NCI-H2227 (cell line): ENCODE measurements at regions not wholly inside any gene's neighbourhood (a gene's known extent, or its start where the extent isn't known, plus 50 kb on each side); places are given as distances from the start of the nearest gene placed in this dataset.
"Not testable (repeated sequence)": the region's sequence is repeated elsewhere in the genome, so short reads cannot be mapped to it uniquely, and the experiment has no call there.

Source experiments
- DNase-seq: peaks from one replicate; lab custom pipeline; 2025; ENCODE audit not compliant: unreplicated experiment; lab: John Stamatoyannopoulos, UW

DNA sequence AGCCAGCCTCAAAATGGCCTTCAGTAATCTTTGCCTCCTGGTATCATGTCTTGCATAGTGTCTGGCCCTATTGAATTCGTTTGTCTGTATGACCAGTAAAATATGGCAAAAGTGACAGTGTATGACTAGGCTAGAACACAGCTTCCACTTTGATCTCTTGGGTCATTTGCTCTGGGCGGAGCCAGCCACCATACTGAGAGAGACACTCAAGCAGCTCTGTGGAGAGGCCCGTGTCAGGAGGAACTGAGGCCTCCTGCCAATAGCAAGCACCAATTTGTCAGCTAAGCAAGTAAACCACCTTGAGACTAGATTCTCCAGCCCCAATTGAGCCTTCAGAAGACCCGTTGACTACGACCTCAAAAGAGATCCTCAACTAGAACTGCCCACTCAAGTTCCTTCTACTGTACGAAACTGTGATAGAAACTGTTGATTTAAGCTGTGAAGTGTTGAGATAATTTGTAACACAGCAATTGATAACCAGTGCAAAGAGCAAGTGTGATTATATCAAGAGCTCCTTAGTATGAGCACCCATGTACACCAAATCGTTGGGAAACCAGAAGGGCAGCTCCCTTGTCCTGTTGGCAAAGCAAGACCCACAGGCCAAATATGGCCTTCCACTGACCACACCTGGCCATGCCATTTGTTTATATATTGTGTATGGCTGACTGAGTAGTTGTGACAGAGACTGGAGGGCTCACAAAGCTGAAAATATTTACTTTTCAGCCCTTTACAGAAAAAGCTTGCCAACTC lies 52.7 kb upstream of the SERBP1 start:
- DNase-seq, result no peak

DNA sequence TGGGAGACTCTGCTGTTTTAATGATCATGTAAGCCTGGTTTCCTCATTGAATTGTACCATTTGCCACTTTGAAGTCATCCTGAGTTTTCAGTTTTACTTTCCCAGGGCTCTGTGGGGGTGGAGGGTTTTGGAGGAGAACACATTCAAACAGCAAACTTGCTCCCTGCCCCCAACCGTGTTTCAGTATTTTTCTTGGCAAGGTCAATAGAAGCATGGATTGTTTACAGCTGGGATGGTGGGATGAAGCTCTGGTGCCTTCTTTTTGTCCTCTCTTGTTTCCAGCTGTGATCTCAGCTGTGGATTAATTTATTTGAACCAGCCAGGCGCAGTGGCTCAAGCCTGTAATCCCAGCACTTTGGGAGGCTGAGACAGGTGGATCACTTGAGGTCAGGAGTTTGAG lies 54.3 kb upstream of the SERBP1 start:
- no peak for DNase-seq

DNA sequence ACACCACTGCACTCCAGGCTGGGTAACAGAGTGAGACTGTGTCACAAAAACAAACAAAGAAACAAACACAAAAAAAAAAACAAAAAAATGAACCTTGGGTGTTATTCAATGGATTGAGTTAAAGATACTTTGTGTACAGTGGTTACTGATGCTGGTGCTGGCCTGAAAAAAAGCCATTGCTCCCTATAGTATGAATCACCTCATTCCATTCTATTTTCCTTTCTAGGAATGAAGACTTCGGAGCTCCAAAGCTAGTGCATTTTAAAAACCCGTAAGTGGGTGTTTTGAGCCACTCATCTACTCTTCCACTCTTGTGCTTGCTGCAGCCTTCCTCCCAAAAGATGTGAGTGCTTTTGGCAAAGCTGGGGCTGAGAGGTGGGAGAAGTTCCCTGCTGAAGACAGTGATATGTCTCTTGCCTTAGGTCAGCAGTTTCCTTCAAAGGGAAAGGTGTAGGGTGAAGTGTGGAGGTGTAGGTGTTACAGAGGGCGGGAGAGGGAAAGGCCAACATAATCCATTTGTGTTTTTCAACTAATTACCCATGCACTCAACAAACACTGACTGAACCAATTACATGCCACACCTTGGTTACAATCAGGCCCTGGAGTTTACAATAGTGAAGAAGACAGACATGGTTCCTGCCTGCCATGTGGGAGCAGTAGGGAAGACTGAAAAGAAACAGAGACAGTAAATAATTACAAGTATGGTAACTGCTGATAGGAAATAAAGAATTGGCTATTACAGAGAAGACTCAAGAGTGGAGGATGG lies 55.0 kb upstream of the SERBP1 start:
- no peak for DNase-seq

DNA sequence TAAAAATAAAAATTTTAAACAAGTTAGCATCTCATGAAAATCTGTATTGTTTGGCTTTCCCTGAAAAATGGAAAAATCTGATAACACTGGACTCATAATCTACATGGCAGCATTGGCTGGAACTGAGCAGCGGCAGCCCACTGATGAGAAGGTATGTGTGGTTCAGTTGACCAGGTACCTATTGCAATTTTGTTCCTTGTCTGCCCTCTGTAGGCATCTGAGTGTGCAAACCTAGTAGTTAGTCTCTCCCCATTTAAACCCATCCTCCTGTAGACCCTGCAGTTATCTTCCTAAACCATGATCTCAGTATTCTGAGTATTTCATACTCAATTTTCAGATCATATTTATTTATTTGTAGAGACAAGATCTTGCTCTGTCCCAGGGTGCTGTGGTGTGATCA lies 59.4 kb upstream of the SERBP1 start:
- no peak for DNase-seq

DNA sequence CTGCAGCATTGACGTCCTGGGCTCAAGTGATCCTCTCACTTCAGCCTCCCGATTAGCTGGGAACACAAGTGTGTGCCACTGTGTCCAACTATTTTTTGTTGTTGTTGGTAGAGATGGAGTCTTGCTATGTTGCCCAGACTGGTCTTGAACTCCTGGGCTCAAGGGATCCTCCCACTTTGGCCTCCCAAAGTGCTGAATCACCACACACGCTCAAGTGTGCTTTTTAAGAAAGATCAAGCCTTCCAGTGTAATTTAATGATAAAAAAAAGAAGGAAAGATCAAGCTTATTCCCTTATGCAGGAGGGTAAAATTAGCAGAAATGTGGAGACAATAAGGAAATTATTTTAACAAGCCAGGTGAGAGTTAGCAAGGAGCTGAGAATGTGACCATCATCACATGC lies 61.1 kb upstream of the SERBP1 start:
- no peak for DNase-seq

DNA sequence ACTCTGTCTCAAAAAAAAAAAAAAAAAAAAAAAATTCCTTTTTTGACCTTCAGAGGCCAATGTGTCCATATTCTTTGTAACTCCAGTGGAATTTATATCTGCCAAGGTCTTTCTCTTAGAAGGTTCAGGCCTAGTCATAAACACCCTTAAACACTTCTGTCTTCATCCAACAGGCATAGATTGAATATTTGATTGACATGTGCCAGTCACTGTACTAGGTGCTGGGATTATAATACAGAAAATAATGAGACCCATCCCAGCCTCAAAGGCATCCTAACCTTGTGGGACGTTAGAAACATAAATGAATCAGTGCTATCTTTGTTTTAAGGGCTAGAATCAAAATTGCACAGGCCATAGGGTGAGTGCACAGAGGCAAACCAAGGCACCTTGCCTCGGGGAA lies 62.9 kb upstream of the SERBP1 start:
- no peak for DNase-seq

DNA sequence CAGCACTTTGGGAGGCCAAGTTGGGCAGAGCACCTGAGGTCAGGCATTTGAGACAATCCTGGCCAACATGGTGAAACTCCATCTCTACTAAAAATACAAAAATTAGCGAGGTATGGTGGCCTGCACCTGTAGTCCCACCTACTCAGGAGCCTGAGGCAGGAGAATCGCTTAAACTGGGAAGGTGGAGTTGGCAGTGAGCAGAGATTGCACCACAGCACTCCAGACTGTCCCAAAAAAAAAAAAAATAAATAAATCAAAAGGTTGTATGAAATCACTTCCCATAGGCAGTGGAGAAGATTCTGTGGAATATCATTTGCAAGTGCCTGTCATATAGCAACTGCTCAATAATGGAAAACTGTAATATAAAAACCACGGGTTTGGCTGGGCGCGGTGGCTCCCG lies 65.1 kb upstream of the SERBP1 start:
- DNase-seq, result no peak

DNA sequence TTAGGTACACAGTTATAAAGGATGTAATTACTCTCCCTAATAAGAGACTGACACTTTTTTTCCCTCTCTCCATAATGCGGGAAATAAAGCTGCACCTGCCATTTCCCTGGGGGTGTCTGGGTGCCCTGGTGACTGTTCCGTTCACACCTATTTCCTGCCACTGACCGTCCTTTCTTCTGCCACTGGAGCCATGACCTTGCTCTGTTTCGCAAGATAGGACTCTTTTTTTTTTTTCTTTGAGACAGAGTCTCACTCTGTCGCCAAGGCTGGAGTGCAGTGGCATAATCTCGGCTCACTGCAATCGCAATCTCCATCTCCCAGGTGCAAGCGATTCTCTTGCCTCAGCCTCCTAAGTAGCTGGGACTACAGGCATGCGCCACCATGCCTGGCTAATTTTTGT lies 66.1 kb upstream of the SERBP1 start:
- DNase-seq, result no peak

DNA sequence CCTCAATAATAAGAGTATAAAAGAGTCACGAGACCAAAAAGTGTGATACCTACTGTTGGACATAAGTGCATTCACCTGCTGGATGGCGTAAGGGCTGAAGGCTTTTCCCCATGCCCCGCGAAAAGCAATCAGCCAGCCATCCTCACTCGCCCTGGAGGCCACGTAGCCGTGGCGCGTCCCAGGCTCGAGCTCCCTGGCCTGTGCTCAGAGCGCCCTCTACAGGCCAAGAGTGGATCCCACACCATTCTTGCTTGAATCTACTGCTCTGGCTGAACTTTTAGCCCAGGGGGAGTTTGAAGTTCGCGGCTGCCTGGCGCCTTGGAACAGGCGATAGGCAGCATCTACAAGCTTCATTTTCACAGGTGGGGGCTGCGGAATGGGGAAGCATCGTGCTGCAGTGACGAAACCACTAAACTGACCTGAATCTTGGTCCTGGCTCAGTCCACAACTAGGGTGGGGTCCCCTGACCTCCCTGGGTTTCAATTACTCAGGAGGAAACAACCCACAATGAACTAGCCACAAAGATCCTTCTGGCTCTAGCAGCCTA lies 70.3 kb upstream of the SERBP1 start:
- DNase-seq, result peak; percentile 94

DNA sequence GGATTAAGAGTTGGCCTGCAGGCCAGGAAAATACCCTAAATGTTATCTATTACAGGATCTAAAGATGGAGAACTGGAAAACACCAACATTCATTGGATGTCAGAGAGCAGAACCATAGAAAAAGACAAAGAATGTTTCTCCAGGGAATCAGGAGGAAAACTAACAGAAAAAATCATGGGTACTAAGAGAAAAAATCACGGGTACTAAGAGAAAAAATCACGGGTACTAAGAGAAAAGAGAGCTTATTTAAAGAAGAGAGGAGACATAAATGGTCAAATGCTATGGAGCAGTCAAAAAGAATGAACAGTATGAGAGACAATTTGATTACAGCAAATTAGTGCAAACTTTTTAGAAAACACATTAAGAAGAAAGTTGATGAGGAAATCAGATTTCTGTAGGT lies 73.8 kb upstream of the SERBP1 start:
- no peak for DNase-seq

DNA sequence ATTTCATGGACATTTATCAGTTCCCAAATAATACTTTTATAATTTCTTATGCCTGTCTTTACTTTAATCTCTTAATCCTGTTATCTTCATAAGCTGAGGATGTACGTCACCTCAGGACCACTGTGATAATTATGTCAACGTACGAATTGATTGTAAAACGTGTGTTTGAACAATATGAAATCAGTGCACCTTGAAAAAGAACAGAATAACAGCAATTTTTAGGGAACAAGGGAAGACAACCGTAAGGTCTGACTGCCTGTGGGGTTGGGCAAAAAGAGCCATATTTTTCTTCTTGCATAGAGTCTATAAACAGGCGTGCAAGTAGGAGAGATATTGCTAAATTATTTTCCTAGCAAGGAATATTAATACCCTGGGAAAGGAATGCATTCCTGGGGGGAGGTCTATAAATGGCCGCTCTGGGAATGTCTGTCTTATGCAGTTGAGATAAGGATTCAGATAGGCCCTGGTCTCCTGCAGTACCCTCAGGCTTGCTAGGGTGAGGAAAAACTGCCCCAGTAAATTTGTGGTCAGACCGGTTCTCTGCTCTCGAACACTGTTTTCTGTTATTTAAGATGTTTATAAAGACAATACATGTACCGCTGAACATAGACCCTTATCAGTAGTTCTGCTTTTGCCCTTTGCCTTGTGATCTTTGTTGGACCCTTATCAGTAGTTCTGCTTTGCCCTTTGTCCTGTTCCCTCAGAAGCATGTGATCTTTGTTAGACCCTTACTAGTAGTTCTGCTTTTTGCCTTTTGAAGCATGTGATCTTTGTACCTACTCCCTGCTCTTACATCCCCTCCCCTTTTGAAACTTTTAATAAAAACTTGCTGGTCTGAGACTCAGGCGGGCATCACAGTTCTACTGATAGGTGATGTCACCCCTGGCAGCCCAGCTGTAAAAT lies 83.4 kb upstream of the SERBP1 start:
- DNase-seq, result not testable (repeated sequence)

DNA sequence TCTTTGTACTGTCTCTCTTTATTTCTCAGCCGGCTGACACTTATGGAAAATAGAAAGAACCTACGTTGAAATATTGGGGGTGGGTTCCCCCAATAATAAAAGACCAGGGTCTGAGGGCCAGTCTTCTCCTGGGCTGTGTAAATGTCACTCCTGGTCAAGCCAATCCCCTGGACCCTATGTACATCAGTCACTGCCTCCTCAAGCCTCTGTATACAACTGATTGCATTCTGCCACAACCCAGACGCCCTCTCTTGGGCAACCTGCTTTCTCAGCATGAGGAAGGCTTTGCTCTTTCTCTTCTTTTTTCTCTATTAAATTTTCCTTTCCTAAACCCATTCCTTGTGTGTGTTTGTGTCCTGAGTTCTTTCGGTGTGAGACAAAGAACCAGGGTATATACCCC lies 84.1 kb upstream of the SERBP1 start:
- DNase-seq, result no peak

DNA sequence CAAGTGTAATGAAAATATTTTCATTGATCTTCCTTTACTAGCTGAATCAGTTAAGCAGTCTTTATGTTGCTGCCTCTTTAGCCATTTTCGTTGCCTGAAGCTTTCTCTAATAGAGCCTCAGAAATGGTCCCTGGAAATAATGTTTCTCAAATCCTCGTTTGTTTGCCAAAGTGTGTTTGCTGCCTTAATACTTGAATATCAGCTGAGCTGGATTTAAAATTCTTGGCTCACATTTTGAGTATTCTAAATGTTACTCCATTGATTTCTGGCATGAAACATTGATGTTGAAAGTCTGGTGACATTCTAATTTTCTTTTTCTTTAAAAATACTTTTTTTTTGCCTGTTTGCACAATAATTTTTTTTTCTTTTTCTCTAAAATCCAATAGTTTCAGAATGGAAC lies 84.6 kb upstream of the SERBP1 start:
- no peak for DNase-seq

DNA sequence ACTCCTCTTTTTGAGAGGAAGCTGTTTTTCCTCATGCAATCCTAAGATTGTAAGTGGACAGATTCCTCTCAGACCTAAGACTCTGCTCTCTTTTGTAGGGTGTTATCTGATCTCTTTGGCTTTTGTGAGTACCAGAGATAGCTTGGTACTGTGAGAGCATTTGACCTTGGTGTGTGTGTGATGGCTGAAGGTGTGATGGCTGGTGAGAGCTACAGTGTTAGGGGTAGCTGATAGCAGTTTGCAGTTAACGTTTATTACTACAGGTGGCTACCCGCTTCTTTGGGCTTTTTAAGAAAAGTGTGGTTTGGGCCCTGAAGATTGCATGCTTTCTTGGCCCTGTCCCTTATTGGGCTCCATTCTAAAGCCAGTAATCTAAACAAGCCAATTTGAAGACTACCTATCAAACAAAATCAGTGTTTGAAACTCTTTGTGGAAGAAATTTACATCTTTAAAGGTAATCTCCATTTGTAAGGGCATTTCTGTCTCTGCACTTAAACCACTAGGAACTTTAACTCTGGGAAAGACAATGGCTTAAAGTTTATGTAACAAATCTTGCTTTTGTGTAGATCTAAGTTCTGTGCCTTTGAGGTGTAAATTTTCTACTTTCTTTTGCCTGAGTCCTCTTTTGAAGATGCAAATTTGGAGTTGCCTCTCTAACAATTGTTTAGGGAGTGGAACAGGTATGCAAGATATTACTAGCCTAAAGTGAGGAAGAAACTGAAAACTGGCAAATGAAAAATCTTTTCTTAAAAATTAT lies 85.3 kb upstream of the SERBP1 start:
- DNase-seq, result no peak

DNA sequence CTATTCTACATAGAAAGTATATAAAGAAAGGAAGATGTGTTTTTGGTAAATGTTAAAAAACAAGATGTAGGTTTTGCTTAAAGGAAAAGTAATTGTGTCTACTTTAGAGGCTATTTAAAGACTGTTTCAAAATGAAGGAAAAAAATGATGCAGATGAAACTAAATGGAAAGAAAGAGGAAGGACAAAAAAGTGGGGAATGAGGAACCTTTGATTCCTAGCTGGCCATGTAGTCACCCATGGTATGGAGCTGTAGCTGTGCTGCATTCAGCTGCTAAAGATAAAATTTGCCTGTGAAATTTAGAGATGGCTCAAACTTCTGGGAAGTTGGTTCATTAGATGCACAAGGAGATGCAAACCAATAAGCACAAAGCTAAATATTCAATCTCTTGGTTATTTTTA lies 86.8 kb upstream of the SERBP1 start:
- DNase-seq, result no peak

DNA sequence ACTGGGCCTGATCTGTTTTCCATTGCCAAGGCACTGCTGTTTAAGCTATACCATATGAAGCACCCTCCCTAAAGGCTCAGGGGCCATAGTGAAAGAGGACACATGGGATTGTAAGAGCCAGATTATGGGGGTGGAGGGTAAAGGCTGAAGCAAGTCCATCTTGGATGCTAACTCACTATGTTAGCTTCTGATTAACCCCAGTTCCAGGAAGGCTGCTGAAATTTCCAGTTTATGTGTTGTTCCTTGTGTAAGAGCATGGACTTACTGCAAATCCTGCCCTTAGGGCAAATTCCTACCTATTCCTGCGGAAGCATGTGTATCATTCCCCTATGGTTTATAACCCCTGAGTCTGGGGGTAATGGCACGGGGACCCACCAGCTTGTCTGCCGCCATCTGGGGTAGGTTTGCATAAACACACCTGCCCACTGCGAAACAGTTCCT lies 91.8 kb upstream of the SERBP1 start:
- no peak for DNase-seq

DNA sequence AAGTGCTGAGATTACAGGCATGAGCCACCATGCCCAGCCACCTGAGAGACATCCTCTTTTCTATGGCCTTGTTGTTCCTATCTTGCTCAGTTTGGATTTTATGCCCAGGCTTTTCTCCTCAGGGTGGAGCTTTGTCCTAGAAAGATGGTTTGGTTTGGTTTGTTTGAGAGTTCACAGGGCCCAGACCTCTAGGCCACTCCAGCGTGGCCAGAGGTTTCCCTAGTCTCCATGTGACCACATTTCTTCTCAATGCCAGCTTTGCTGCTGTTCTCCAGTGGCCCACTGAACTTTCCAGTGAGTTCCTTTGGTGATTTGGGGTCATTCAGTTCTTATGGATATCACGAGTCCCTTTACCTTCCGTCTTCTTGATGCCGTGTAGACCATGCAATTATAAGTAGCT lies 92.6 kb upstream of the SERBP1 start:
- DNase-seq, result no peak

DNA sequence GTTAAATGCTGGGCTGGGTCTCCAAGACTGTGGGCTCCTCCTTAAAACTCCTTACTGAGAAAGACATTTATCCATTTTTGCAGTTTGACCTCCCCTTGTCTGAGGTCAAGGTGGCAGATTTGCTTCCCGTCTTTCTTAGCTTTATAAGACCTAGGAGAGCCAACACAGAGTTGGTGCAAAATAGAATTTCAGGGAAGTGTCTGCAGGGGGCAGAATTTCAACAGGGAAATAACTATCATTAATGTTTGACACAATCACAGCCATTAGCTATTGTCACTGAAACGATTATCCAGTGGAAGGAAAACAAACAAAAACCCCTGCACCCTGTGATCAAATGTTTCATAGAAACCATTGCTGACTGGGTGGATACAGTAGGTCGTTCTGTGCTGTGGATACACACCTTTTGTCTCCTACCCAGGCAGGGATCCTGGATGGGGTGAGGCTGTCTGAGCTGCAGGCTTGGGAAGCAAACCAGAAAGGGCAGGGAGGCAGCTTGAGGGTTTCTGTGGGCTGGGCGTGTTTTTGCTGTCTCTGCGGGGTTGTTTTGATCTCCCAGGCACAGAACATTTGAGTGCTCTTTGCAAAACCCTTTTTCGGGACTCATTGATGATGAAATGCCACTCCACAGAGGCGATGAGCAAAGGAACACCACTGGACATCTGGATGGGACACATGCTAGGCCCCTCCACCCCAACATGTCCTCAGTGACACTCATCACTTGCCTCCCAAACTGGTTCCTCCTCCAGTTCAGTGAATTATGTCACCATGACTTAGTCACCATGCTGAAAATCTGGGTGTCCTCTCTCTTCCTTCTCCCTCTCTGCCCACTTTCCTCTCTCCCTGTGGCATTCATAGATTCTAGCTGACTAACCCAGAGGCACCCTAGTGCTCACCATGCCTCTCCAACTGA lies 94.2 kb upstream of the SERBP1 start:
- DNase-seq, result peak; percentile 78

DNA sequence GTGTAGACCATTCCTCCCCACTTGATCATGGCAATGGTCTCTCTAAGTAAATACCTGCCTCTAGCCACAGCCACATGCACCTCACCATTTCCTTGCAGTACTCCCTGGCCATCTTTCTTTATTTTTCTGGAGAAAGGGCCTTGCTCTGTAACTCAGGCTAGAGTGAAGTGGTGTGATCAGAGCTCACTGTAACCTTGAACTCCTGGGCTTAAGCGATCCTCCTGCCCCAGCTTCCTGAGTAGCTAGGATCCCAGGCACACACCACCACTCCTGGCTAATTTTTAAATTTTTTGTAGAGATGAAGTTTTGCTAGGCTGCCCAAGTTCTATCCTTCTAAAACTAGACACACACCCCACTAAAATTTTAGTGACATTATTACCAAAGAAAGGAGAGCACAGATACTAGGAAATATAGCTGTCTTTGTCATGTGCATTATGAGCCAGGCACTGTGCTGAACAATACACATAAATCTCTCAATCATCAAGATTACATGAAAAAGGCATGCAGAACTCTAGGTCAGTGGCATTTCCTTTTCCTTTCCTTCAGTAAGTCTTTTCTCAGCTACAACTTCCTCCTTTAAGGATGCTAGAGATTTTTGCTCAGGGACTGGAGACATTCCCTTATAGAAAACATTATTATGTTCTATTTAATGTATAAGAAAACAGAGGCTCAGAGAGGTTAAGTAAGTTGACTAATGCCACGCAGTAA lies 95.0 kb upstream of the SERBP1 start:
- no peak for DNase-seq
